Panc1 (cell line): ENCODE measurements at regions not wholly inside any gene's neighbourhood (a gene's known extent, or its start where the extent isn't known, plus 50 kb on each side); places are given as distances from the start of the nearest gene placed in this dataset.
"Not testable (repeated sequence)": the region's sequence is repeated elsewhere in the genome, so short reads cannot be mapped to it uniquely, and the experiment has no call there.

Experiments
- ATAC-seq: fragments of 200-7000 bp; cut with Tn5 transposase; 2 replicates; pipeline ENCODE4 v1.9.1; 2020; ENCODE audit warnings: mild to moderate bottlenecking, moderate library complexity
- BruUV-seq: library from RNA; stranded (reverse); fragments of 400-500 nt; replicated peaks from 2 replicates; lab custom pipeline; 2021; lab: Mats Ljungman, UMichigan
- CTCF ChIA-PET: fragments of 300-600 bp; sonication (Branson Sonifier 250); formaldehyde crosslinking; loops from one replicate; lab custom pipeline; 2022; ENCODE audit warnings: antibody characterized with exemption; lab: Charles Lee
- POLR2A ChIA-PET: fragments of 300-600 bp; sonication (Branson Sonifier 250); formaldehyde crosslinking; loops from one replicate; lab custom pipeline; 2022; ENCODE audit warnings: antibody characterized with exemption; lab: Charles Lee
- DNase-seq: peaks from one replicate; pipeline ENCODE4 v3.0.0-alpha.2; 2010; ENCODE audit warnings: low read depth, low spot score
- H3K27ac ChIP-seq: 2 replicates; pipeline ENCODE4 v1.5.1; 2011; ENCODE audit warnings: mild to moderate bottlenecking, low read length, inconsistent platforms
- H3K27me3 ChIP-seq: fragments of 200-500 bp; sonication (Bioruptor generic); 2 replicates; pipeline ENCODE4 v1.6.0; 2014; ENCODE audit warnings: low read length, inconsistent platforms; ENCODE audit not compliant: control insufficient read depth, insufficient read depth
- H3K36me3 ChIP-seq: fragments of 200-500 bp; sonication (Bioruptor generic); 2 replicates; pipeline ENCODE4 v1.5.1; 2014; ENCODE audit warnings: inconsistent platforms, mild to moderate bottlenecking, low read length, moderate library complexity; ENCODE audit not compliant: control insufficient read depth, insufficient read depth
- H3K4me1 ChIP-seq: 2 replicates; pipeline ENCODE4 v1.5.1; 2011; ENCODE audit warnings: inconsistent platforms, mild to moderate bottlenecking, low read length, moderate library complexity; ENCODE audit not compliant: control insufficient read depth, insufficient read depth
- H3K4me3 ChIP-seq, 2 experiments: 2 replicates each; pipeline ENCODE4 v1.5.1; 2011 to 2012; ENCODE audit warnings: low read depth in 2 of 2, low read length in 2 of 2, mild to moderate bottlenecking in 2 of 2, inconsistent platforms in 1 of 2, moderate library complexity in 1 of 2
- H3K9me3 ChIP-seq: fragments of 200-500 bp; sonication (Bioruptor generic); 2 replicates; pipeline ENCODE4 v1.5.1; 2014; ENCODE audit warnings: low read depth, mild to moderate bottlenecking, inconsistent platforms, low read length, moderate library complexity; ENCODE audit not compliant: control insufficient read depth, insufficient read depth
- POLR2AphosphoS5 ChIP-seq: IDR thresholded peaks from 2 replicates; pipeline ENCODE4 v1.6.1; 2012; ENCODE audit warnings: mild to moderate bottlenecking, low read depth, low read length, moderate library complexity
- SIN3A ChIP-seq: IDR thresholded peaks from 2 replicates; pipeline ENCODE4 v1.6.1; 2012; ENCODE audit warnings: low read depth, mild to moderate bottlenecking, low read length, moderate library complexity, borderline replicate concordance; ENCODE audit not compliant: insufficient read depth
- TCF7L2 ChIP-seq: IDR thresholded peaks from 2 replicates; pipeline ENCODE4 v1.6.1; 2011; ENCODE audit warnings: mild to moderate bottlenecking, low read depth, low read length, inconsistent platforms
- in situ Hi-C: cut with HindIII; loops from 2 replicates; pipeline ENCODE4 v1.10.0; 2016; ENCODE audit warnings: low sequenced_read_pairs, low pct_unique_long_range_greater_than_20kb
- intact Hi-C: fragments of 100-400 bp; cut with micrococcal nuclease; formaldehyde crosslinking; loops from one replicate; pipeline ENCODE4 v1.10.0; 2022; ENCODE audit not compliant: unreplicated experiment
- TF ChIP-seq, protein P1 (sequence below): fragments of 450-650 bp; IDR thresholded peaks from 2 replicates; pipeline ENCODE4 v1.5.1; 2017; ENCODE audit warnings: mild to moderate bottlenecking
- TF ChIP-seq, protein P2 (sequence below), 2 experiments: IDR thresholded peaks; 2 replicates each; pipeline ENCODE4 v1.6.1; 2011 to 2012; ENCODE audit warnings: low read depth in 2 of 2, control low read depth in 1 of 2, low read length in 1 of 2, mild to moderate bottlenecking in 1 of 2, moderate library complexity in 1 of 2; ENCODE audit not compliant: insufficient read depth in 1 of 2

DNA sequence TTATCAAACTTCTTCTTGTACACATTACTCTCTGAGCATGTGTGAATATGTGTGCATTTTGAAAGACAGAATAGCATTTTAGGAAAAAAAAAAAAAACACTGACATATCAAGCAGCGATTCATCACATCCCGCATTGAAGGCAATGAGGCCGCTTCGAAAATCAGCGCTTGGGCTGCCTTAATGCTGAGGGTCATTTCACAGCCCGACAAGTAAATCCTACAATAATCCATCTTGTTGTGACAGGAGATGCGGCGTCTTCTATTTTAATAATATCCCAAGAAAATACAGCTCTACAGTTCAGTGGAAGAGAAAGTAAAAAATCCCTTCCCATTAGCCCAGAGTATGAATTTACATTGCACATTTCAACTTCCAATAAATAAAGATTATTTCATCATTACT is 389.2 kb upstream of the GRM7 start:
- intact Hi-C loops (no loop called here), in situ Hi-C loops (no loop called here)
- ChIA-PET POLR2A (no interaction called here), CTCF (no interaction called here)
- H3K9me3 ChIP-seq: no peaks in the 10 kb centered on the region
- ATAC-seq (no peak), DNase-seq (no peak)
- no peak for TF ChIP-seq SIN3A
- TF ChIP-seq TCF7L2: no peak
- TF ChIP-seq, protein P1, sequence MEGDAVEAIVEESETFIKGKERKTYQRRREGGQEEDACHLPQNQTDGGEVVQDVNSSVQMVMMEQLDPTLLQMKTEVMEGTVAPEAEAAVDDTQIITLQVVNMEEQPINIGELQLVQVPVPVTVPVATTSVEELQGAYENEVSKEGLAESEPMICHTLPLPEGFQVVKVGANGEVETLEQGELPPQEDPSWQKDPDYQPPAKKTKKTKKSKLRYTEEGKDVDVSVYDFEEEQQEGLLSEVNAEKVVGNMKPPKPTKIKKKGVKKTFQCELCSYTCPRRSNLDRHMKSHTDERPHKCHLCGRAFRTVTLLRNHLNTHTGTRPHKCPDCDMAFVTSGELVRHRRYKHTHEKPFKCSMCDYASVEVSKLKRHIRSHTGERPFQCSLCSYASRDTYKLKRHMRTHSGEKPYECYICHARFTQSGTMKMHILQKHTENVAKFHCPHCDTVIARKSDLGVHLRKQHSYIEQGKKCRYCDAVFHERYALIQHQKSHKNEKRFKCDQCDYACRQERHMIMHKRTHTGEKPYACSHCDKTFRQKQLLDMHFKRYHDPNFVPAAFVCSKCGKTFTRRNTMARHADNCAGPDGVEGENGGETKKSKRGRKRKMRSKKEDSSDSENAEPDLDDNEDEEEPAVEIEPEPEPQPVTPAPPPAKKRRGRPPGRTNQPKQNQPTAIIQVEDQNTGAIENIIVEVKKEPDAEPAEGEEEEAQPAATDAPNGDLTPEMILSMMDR: no peak
- no peak for TF ChIP-seq POLR2AphosphoS5
- TF ChIP-seq, protein P2, sequence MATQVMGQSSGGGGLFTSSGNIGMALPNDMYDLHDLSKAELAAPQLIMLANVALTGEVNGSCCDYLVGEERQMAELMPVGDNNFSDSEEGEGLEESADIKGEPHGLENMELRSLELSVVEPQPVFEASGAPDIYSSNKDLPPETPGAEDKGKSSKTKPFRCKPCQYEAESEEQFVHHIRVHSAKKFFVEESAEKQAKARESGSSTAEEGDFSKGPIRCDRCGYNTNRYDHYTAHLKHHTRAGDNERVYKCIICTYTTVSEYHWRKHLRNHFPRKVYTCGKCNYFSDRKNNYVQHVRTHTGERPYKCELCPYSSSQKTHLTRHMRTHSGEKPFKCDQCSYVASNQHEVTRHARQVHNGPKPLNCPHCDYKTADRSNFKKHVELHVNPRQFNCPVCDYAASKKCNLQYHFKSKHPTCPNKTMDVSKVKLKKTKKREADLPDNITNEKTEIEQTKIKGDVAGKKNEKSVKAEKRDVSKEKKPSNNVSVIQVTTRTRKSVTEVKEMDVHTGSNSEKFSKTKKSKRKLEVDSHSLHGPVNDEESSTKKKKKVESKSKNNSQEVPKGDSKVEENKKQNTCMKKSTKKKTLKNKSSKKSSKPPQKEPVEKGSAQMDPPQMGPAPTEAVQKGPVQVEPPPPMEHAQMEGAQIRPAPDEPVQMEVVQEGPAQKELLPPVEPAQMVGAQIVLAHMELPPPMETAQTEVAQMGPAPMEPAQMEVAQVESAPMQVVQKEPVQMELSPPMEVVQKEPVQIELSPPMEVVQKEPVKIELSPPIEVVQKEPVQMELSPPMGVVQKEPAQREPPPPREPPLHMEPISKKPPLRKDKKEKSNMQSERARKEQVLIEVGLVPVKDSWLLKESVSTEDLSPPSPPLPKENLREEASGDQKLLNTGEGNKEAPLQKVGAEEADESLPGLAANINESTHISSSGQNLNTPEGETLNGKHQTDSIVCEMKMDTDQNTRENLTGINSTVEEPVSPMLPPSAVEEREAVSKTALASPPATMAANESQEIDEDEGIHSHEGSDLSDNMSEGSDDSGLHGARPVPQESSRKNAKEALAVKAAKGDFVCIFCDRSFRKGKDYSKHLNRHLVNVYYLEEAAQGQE (IDR thresholded peaks at IDR 0.05; ENCODE audit: insufficient read depth in 1 of 2, low read depth in 2 of 2, low read length in 1 of 2): no peak
- H3K4me3 ChIP-seq: no peak overlapping the region
- H3K27ac ChIP-seq: no peak overlapping the region
- no peaks in the 10 kb centered on the region for H3K27me3 ChIP-seq
- H3K36me3 ChIP-seq: no peaks in the 10 kb centered on the region
- H3K4me1 ChIP-seq: no peaks in the 10 kb centered on the region
- BruUV-seq: no TSS peak

DNA sequence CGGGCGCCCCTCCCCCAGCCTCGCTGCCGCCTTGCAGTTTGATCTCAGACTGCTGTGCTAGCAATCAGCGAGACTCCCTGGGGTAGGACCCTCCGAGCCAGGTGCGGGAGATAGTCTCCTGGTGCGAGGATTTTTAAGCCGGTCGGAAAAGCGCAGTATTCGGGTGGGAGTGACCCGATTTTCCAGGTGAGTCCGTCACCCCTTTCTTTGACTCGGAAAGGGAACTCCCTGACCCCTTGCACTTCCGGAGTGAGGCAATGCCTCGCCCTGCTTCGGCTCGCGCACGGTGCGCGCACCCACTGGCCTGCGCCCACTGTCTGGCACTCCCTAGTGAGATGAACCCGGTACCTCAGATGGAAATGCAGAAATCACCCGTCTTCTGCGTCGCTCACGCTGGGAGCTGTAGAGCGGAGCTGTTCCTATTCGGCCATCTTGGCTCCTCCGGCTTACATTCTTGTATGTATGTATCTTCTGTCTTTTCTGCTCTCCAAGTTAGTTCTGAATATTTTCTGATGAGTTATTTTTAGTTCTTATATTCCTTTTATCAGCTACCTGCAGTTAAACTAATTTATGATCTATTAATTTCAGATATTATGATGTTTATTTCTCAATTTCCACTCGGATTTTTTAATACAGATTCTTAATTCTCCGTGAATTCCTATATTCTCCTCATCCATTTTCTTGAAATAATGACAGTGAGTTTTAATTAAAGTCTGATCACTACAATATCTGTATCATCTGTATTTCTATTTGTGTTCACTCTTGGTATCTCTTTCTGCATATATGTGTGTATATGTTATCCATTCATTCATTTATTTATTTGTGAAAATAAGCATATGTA is 370.2 kb upstream of the GRM7 start:
- H3K4me3 ChIP-seq, H3K27ac ChIP-seq, H3K27me3 ChIP-seq, POLR2A ChIA-PET, ATAC-seq, BruUV-seq, DNase-seq, in situ Hi-C loops, H3K36me3 ChIP-seq, CTCF ChIA-PET, H3K9me3 ChIP-seq, intact Hi-C loops, H3K4me1 ChIP-seq: not testable (repeated sequence)

DNA sequence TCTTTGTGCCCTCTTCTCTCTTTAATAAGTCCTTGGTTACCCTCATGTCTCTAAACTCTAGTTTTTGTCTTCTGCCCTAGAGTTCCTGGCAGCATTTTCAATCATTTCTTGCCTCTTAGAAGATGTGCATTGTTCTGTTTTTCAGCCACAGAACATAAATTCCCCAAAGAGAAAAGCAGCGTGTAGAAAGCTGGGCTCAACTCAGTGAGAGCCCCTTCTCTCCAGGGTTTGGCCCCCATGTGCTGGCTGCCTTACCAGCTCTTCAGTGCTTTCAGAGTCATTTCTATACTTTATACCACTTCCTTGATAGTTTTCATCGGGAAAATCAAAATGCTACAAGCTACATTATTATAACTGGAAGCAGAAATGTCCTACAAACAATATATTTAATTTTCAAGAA is 369.1 kb upstream of the GRM7 start:
- Histone ChIP-seq H3K36me3 (no peaks in the 10 kb centered on the region), H3K4me1 (no peaks in the 10 kb centered on the region), H3K27me3 (no peaks in the 10 kb centered on the region), H3K27ac (no peak overlapping the region), H3K9me3 (no peaks in the 10 kb centered on the region), H3K4me3 (no peak overlapping the region)
- DNase-seq (no peak), ATAC-seq (no peak)
- CTCF ChIA-PET: no interaction called here
- POLR2A ChIA-PET: no interaction called here
- in situ Hi-C loops (no loop called here), intact Hi-C loops (no loop called here)
- TF ChIP-seq, protein P2 (IDR thresholded peaks at IDR 0.05; ENCODE audit: insufficient read depth in 1 of 2, low read depth in 2 of 2, low read length in 1 of 2): no peak
- TF ChIP-seq, protein P1: no peak
- no TSS peak for BruUV-seq
